B cell (primary cell): ENCODE measurements at regions not wholly inside any gene's neighbourhood (a gene's known extent, or its start where the extent isn't known, plus 50 kb on each side); places are given as distances from the start of the nearest gene placed in this dataset.

Experiments
- ATAC-seq: fragments of 200-7000 bp; cut with Tn5 transposase; one replicate; pipeline ENCODE4 v1.10.0; 2021; ENCODE audit warnings: low read depth, mild to moderate bottlenecking, moderate number of reproducible peaks, moderate library complexity
- CTCF ChIA-PET: fragments of 350-600 bp; sonication (Branson Sonifier 250); formaldehyde crosslinking; loops from one replicate; lab custom pipeline; 2021; ENCODE audit warnings: antibody characterized with exemption, inconsistent platforms; lab: Charles Lee
- POLR2A ChIA-PET: fragments of 350-600 bp; sonication (Branson Sonifier 250); formaldehyde crosslinking; loops from one replicate; lab custom pipeline; 2021; ENCODE audit warnings: antibody characterized with exemption; lab: Charles Lee
- DNase-seq: peaks from one replicate; pipeline ENCODE4 v3.0.0; 2013
- H2AFZ ChIP-seq: 2 replicates; pipeline ENCODE4 v1.6.1; 2012; ENCODE audit warnings: mild to moderate bottlenecking, low read depth, low read length; ENCODE audit not compliant: insufficient read depth, poor library complexity, severe bottlenecking
- H3K27ac ChIP-seq, 2 donors: 1 replicate in 1 of 2; 2 replicates in 1 of 2; pipeline ENCODE4 v1.5.1; 2012 to 2013; ENCODE audit warnings: low read length in 2 of 2, mild to moderate bottlenecking in 2 of 2, moderate library complexity in 1 of 2
- H3K27me3 ChIP-seq, 4 experiments: fragments of 200-600 bp in 1 of 4; sonication (generic) in 1 of 4; replicated peaks in 1 of 4; 1 replicate in 2 of 4; 2 replicates in 2 of 4; pipeline versions ENCODE4 v1.6.1 to v1.7.0; 2013 to 2016; ENCODE audit warnings: low read length in 3 of 4, mild to moderate bottlenecking in 2 of 4, mixed read lengths in 1 of 4, moderate library complexity in 1 of 4; ENCODE audit not compliant: insufficient read depth in 4 of 4, control insufficient read depth in 3 of 4; ENCODE audit errors: control extremely low read depth in 1 of 4
- H3K36me3 ChIP-seq, 2 experiments: replicated peaks in 1 of 2; 1 replicate in 1 of 2; 2 replicates in 1 of 2; pipeline versions ENCODE4 v1.6.1 to v1.7.1; 2013; ENCODE audit warnings: low read length in 1 of 2; ENCODE audit not compliant: insufficient read depth in 2 of 2, control insufficient read depth in 1 of 2; ENCODE audit errors: control extremely low read depth in 1 of 2, extremely low read depth in 1 of 2
- H3K4me1 ChIP-seq, 2 donors: fragments of 200-600 bp in 1 of 2; sonication (generic) in 1 of 2; 1 replicate in 1 of 2; 2 replicates in 1 of 2; pipeline versions ENCODE4 v1.5.1 to v1.6.1; 2013 to 2017; ENCODE audit warnings: low read length in 2 of 2; ENCODE audit not compliant: control insufficient read depth in 2 of 2, insufficient read depth in 2 of 2
- H3K4me2 ChIP-seq: replicated peaks from 2 replicates; pipeline ENCODE3; 2012; ENCODE audit warnings: mild to moderate bottlenecking, low read depth, low read length; ENCODE audit not compliant: poor library complexity, severe bottlenecking
- H3K4me3 ChIP-seq, 5 experiments: fragments of 200-600 bp in 1 of 5; sonication (generic) in 1 of 5; 1 replicate in 3 of 5; 2 replicates in 2 of 5; pipeline versions ENCODE4 v1.5.1 to v1.7.0; 2011 to 2016; ENCODE audit warnings: low read length in 4 of 5, mild to moderate bottlenecking in 4 of 5, low read depth in 2 of 5, control low read depth in 1 of 5, moderate library complexity in 1 of 5; ENCODE audit not compliant: insufficient read depth in 1 of 5; ENCODE audit errors: control extremely low read depth in 1 of 5, extremely low read depth in 1 of 5
- H3K79me2 ChIP-seq: fragments of 200-600 bp; sonication (generic); one replicate; pipeline ENCODE4 v1.6.0; 2016; ENCODE audit warnings: low read length; ENCODE audit not compliant: control insufficient read depth, insufficient read depth
- H3K9ac ChIP-seq: fragments of 200-600 bp; sonication (generic); 2 replicates; pipeline ENCODE4 v1.6.1; 2017; ENCODE audit warnings: mild to moderate bottlenecking, low read length, moderate library complexity
- H3K9me3 ChIP-seq, 3 donors: one replicate each; pipeline versions ENCODE4 v1.6.1 to v1.7.1; 2013; ENCODE audit warnings: low read length in 2 of 3; ENCODE audit not compliant: control insufficient read depth in 2 of 3, insufficient read depth in 1 of 3; ENCODE audit errors: control extremely low read depth in 1 of 3
- H4K20me1 ChIP-seq: 2 replicates; pipeline ENCODE4 v1.6.0; 2012; ENCODE audit warnings: mild to moderate bottlenecking, low read length; ENCODE audit not compliant: insufficient read depth, control insufficient read depth, poor library complexity, severe bottlenecking
- H3K27ac Mint-ChIP-seq: one replicate; pipeline ENCODE4 v1.8.0; 2021; ENCODE audit warnings: mixed read lengths
- H3K27me3 Mint-ChIP-seq: one replicate; pipeline ENCODE4 v1.8.0; 2021; ENCODE audit warnings: mixed read lengths
- H3K4me1 Mint-ChIP-seq: one replicate; pipeline ENCODE4 v1.8.0; 2021; ENCODE audit warnings: mixed read lengths
- H3K4me3 Mint-ChIP-seq: one replicate; pipeline ENCODE4 v1.8.0; 2021; ENCODE audit warnings: mixed read lengths
- H3K9me3 Mint-ChIP-seq: one replicate; pipeline ENCODE4 v1.8.0; 2022; ENCODE audit warnings: mixed read lengths; ENCODE audit not compliant: insufficient read depth
- EZH2 ChIP-seq: IDR thresholded peaks from 2 replicates; pipeline ENCODE4 v1.6.1; 2012; ENCODE audit warnings: borderline replicate concordance, low read depth, mild to moderate bottlenecking, moderate library complexity, low read length; ENCODE audit not compliant: insufficient read depth, poor library complexity, severe bottlenecking
- WGBS: methylation state at CpG from one replicate; pipeline ENCODE4 v1.1.5; 2013; ENCODE audit warnings: missing lambda C conversion rate; ENCODE audit not compliant: insufficient coverage; 5-methylcytosine and 5-hydroxymethylcytosine counted together
- intact Hi-C: fragments of 100-400 bp; cut with micrococcal nuclease; formaldehyde crosslinking; loops from one replicate; pipeline ENCODE4 v1.10.0; 2022
- TF ChIP-seq, protein P1 (sequence below): fragments of 200-600 bp; IDR thresholded peaks from one replicate; pipeline ENCODE4 v1.8.0; 2022; ENCODE audit warnings: antibody characterized with exemption, mild to moderate bottlenecking

- H3K9me3 ChIP-seq, result peaks cover 0 to 34% (median 0%) of the 10 kb centered on the region in 3 donors
- no peaks in the 10 kb centered on the region for H4K20me1 ChIP-seq
- H3K79me2 ChIP-seq, result no peaks in the 10 kb centered on the region
- 89% methylated on average over 16 of the region's 21 CpGs for WGBS
- no peak overlapping the region for H2AFZ ChIP-seq
- no peak overlapping the region for H3K27ac ChIP-seq
- Mint-ChIP-seq H3K4me1 (no peaks in the 10 kb centered on the region), H3K27ac (no peak overlapping the region), H3K4me3 (no peak overlapping the region), H3K9me3 (no peaks in the 10 kb centered on the region), H3K27me3 (no peaks in the 10 kb centered on the region)
- TF ChIP-seq, protein P1, sequence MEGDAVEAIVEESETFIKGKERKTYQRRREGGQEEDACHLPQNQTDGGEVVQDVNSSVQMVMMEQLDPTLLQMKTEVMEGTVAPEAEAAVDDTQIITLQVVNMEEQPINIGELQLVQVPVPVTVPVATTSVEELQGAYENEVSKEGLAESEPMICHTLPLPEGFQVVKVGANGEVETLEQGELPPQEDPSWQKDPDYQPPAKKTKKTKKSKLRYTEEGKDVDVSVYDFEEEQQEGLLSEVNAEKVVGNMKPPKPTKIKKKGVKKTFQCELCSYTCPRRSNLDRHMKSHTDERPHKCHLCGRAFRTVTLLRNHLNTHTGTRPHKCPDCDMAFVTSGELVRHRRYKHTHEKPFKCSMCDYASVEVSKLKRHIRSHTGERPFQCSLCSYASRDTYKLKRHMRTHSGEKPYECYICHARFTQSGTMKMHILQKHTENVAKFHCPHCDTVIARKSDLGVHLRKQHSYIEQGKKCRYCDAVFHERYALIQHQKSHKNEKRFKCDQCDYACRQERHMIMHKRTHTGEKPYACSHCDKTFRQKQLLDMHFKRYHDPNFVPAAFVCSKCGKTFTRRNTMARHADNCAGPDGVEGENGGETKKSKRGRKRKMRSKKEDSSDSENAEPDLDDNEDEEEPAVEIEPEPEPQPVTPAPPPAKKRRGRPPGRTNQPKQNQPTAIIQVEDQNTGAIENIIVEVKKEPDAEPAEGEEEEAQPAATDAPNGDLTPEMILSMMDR, result no peak
- TF ChIP-seq EZH2, result no peak
- H3K27me3 ChIP-seq, result no peaks in the 10 kb centered on the region
- no peaks in the 10 kb centered on the region for H3K36me3 ChIP-seq
- intact Hi-C loops, result no loop called here
- no peak for ATAC-seq
- ChIA-PET CTCF (no interaction called here), POLR2A (no interaction called here)
- no peak for DNase-seq
- H3K4me2 ChIP-seq, result no peak overlapping the region
- no peak overlapping the region for H3K9ac ChIP-seq
- H3K4me1 ChIP-seq, result no peaks in the 10 kb centered on the region
- no peak overlapping the region for H3K4me3 ChIP-seq
Observed at GRCh38 chr5:2335125-2335732, 416.2 kb downstream of the IRX2 start.

DNA sequence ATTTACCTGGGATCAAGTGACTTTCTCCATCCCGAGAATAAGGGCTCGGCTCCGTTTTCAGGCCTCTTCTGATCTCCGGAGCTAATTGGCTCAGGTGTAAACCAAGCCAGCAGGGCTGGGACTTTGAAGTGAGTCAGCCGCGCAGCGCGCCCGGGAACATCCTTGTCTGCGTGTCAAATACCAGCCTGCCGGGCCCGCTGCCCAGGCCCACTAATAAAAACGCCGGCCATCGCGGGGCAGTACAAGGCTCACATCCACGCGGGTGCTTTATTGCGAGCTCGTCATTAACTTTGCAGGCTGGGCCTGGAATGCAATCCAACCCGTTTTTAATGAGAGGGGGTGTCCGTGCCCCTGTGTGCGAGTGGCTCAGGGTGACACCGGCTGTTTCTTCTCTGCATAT lies 416.8 kb downstream of the IRX2 start:
- intact Hi-C loops, result no loop called here
- Histone ChIP-seq H3K27ac (no peak overlapping the region), H3K36me3 (no peaks in the 10 kb centered on the region), H4K20me1 (no peaks in the 10 kb centered on the region), H3K4me1 (no peaks in the 10 kb centered on the region), H3K27me3 (no peaks in the 10 kb centered on the region), H3K4me3 (no peak overlapping the region), H3K4me2 (no peak overlapping the region), H3K79me2 (no peaks in the 10 kb centered on the region), H2AFZ (no peak overlapping the region), H3K9me3 (peaks cover 0 to 37% (median 0%) of the 10 kb centered on the region in 3 donors), H3K9ac (no peak overlapping the region)
- Mint-ChIP-seq H3K27ac (no peak overlapping the region), H3K4me1 (no peaks in the 10 kb centered on the region), H3K9me3 (no peaks in the 10 kb centered on the region), H3K4me3 (no peak overlapping the region), H3K27me3 (no peaks in the 10 kb centered on the region)
- ChIA-PET CTCF (no interaction called here), POLR2A (no interaction called here)
- ATAC-seq (no peak), DNase-seq (no peak)
- TF ChIP-seq EZH2, result no peak
- TF ChIP-seq, protein P1, result no peak
- WGBS, result 35% methylated on average over 21 of the region's 24 CpGs
